Liver (tissue), 8 donors: ENCODE measurements at regions not wholly inside any gene's neighbourhood (a gene's known extent, or its start where the extent isn't known, plus 50 kb on each side); places are given as distances from the start of the nearest gene placed in this dataset.

Source experiments
- DNase-seq: peaks from one replicate; pipeline ENCODE4 v3.0.0-alpha.2; 2017; ENCODE audit warnings: low spot score
- H3K27ac ChIP-seq, 2 donors: one replicate each; pipeline ENCODE4 v1.7.0; 2013; ENCODE audit warnings: inconsistent platforms in 2 of 2, low read length in 2 of 2, control low read depth in 1 of 2, low read depth in 1 of 2, mild to moderate bottlenecking in 1 of 2
- H3K27me3 ChIP-seq, 4 donors: one replicate each; pipeline versions ENCODE4 v1.6.1 to v1.7.0; 2013; ENCODE audit warnings: low read length in 3 of 4, inconsistent platforms in 1 of 4, mild to moderate bottlenecking in 1 of 4, moderate library complexity in 1 of 4; ENCODE audit not compliant: control insufficient read depth in 4 of 4, insufficient read depth in 4 of 4
- H3K36me3 ChIP-seq, 4 donors: one replicate each; pipeline versions ENCODE4 v1.6.1 to v1.7.0; 2013; ENCODE audit warnings: low read length in 3 of 4, mild to moderate bottlenecking in 3 of 4, low read depth in 1 of 4, moderate library complexity in 1 of 4; ENCODE audit not compliant: control insufficient read depth in 4 of 4, insufficient read depth in 3 of 4
- H3K4me1 ChIP-seq, 4 donors: one replicate each; pipeline versions ENCODE4 v1.6.1 to v1.7.0; 2013; ENCODE audit warnings: low read length in 3 of 4, mild to moderate bottlenecking in 3 of 4, moderate library complexity in 1 of 4; ENCODE audit not compliant: control insufficient read depth in 4 of 4, insufficient read depth in 4 of 4
- H3K4me3 ChIP-seq, 3 donors: one replicate each; pipeline versions ENCODE4 v1.6.1 to v1.7.0; 2013; ENCODE audit warnings: low read length in 3 of 3, control low read depth in 1 of 3, low read depth in 1 of 3, mild to moderate bottlenecking in 1 of 3
- H3K9ac ChIP-seq, 2 donors: one replicate each; pipeline ENCODE4 v1.7.0; 2013; ENCODE audit warnings: low read length in 2 of 2, mild to moderate bottlenecking in 2 of 2, moderate library complexity in 2 of 2, control low read depth in 1 of 2, low read depth in 1 of 2
- H3K9me3 ChIP-seq, 4 donors: one replicate each; pipeline versions ENCODE4 v1.6.1 to v1.7.0; 2013; ENCODE audit warnings: low read length in 3 of 4; ENCODE audit not compliant: control insufficient read depth in 4 of 4
- ATF3 ChIP-seq: IDR thresholded peaks from 2 replicates; pipeline ENCODE4 v1.6.1; 2016; ENCODE audit warnings: antibody characterized with exemption
- CTCF ChIP-seq: fragments of 150-350 bp; IDR thresholded peaks from 2 replicates; pipeline ENCODE4 v1.5.1; 2017; ENCODE audit warnings: improper control_type of control experiment, low read depth, low read length; ENCODE audit not compliant: missing input control
- EGR1 ChIP-seq, 2 donors: IDR thresholded peaks; 2 replicates each; pipeline ENCODE4 v1.6.1; 2016 to 2018; ENCODE audit warnings: antibody characterized with exemption in 2 of 2, low read depth in 2 of 2
- FOXA1 ChIP-seq: IDR thresholded peaks from 2 replicates; pipeline ENCODE4 v1.6.1; 2016; ENCODE audit warnings: antibody characterized with exemption
- FOXA2 ChIP-seq: IDR thresholded peaks from 2 replicates; pipeline ENCODE4 v1.6.1; 2016; ENCODE audit warnings: antibody characterized with exemption
- GABPA ChIP-seq, 2 donors: IDR thresholded peaks in 1 of 2; conservative IDR thresholded peaks in 1 of 2; 2 replicates each; pipeline ENCODE4 v1.6.1; 2016; ENCODE audit warnings: antibody characterized with exemption in 2 of 2, mild to moderate bottlenecking in 1 of 2, moderate library complexity in 1 of 2
- HNF4A ChIP-seq, 2 donors: conservative IDR thresholded peaks; 2 replicates each; pipeline ENCODE4 v1.6.1; 2016; ENCODE audit warnings: antibody characterized with exemption in 2 of 2, mild to moderate bottlenecking in 2 of 2
- HNF4G ChIP-seq: IDR thresholded peaks from 2 replicates; pipeline ENCODE4 v1.6.1; 2016; ENCODE audit warnings: antibody characterized with exemption
- JUND ChIP-seq, 2 donors: IDR thresholded peaks; 2 replicates each; pipeline ENCODE4 v1.6.1; 2016; ENCODE audit warnings: antibody characterized with exemption in 2 of 2
- NR2F2 ChIP-seq: IDR thresholded peaks from 2 replicates; pipeline ENCODE4 v1.6.1; 2016; ENCODE audit warnings: antibody characterized with exemption
- RAD21 ChIP-seq, 2 donors: IDR thresholded peaks; 2 replicates each; pipeline ENCODE4 v1.6.1; 2016; ENCODE audit warnings: antibody characterized with exemption in 2 of 2, mild to moderate bottlenecking in 2 of 2
- REST ChIP-seq: IDR thresholded peaks from 2 replicates; pipeline ENCODE4 v1.6.1; 2016; ENCODE audit warnings: antibody characterized with exemption, mild to moderate bottlenecking
- RXRA ChIP-seq, 2 donors: IDR thresholded peaks; 2 replicates each; pipeline ENCODE4 v1.6.1; 2017 to 2018; ENCODE audit warnings: antibody characterized with exemption in 2 of 2, mild to moderate bottlenecking in 1 of 2
- SP1 ChIP-seq: IDR thresholded peaks from 2 replicates; pipeline ENCODE4 v1.6.1; 2018; ENCODE audit warnings: antibody characterized with exemption, mild to moderate bottlenecking
- TAF1 ChIP-seq: conservative IDR thresholded peaks from 2 replicates; pipeline ENCODE4 v1.6.1; 2016; ENCODE audit warnings: antibody characterized with exemption, mild to moderate bottlenecking
- YY1 ChIP-seq: IDR thresholded peaks from 2 replicates; pipeline ENCODE4 v1.6.1; 2016; ENCODE audit warnings: antibody characterized with exemption, mild to moderate bottlenecking
- WGBS: extraction: QIAGEN DNeasy Blood & Tissue Kit; methylation state at CpG from one replicate; pipeline ENCODE4 v1.1.7; 2013; 5-methylcytosine and 5-hydroxymethylcytosine counted together
- TF ChIP-seq, protein P1 (sequence below): IDR thresholded peaks from 2 replicates; pipeline ENCODE4 v1.6.1; 2016; ENCODE audit warnings: antibody characterized with exemption
- TF ChIP-seq, protein P2 (sequence below): IDR thresholded peaks from 2 replicates; pipeline ENCODE4 v1.6.1; 2016; ENCODE audit warnings: antibody characterized with exemption
- donor health status: healthy.
- donor health status: healthy.
- donor health status: healthy.
- donor health status: healthy.
- donor health status: healthy.

DNA sequence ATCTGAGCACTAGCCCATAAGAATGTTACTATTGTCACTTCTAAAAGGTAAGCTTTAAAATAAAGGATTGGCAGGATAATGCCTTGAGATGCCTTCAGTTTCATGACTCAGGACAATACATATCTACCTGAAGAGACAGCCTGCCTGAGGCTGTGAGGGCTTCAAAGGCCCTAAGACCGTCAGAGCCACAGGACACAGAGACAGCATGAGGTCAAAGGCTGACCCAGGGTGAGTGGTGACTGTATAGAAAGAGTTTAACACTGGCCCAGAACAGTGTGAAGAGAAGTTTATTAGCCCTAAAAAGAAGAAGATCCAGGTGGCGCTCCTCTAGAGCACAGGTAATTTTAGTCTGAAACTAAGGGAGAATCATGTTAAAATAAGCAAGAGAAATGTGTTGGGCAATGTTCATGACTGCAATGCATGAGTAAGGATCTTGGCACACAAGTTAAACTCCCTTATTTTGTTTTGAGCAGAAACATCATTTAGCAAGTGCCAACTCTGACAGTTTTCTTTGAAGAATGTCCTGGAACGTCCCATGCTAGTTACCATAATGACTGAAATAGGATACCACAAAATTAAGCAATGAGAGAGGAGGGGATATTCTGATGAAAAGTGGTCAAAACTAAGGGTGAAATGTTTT, 78.1 kb upstream of the FAM110C start:
- Histone ChIP-seq H3K9me3 (no peaks in the 10 kb centered on the region), H3K9ac (no peak overlapping the region), H3K36me3 (no peaks in the 10 kb centered on the region), H3K27me3 (no peaks in the 10 kb centered on the region), H3K4me1 (no peaks in the 10 kb centered on the region), H3K4me3 (no peak overlapping the region), H3K27ac (no peak overlapping the region)
- TF ChIP-seq GABPA (IDR thresholded peaks at IDR 0.05 in 1 of 2, conservative IDR thresholded peaks at IDR 0.05 in 1 of 2), result no peak
- TF ChIP-seq, protein P1, sequence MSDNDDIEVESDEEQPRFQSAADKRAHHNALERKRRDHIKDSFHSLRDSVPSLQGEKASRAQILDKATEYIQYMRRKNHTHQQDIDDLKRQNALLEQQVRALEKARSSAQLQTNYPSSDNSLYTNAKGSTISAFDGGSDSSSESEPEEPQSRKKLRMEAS, result no peak
- TF ChIP-seq, protein P2, sequence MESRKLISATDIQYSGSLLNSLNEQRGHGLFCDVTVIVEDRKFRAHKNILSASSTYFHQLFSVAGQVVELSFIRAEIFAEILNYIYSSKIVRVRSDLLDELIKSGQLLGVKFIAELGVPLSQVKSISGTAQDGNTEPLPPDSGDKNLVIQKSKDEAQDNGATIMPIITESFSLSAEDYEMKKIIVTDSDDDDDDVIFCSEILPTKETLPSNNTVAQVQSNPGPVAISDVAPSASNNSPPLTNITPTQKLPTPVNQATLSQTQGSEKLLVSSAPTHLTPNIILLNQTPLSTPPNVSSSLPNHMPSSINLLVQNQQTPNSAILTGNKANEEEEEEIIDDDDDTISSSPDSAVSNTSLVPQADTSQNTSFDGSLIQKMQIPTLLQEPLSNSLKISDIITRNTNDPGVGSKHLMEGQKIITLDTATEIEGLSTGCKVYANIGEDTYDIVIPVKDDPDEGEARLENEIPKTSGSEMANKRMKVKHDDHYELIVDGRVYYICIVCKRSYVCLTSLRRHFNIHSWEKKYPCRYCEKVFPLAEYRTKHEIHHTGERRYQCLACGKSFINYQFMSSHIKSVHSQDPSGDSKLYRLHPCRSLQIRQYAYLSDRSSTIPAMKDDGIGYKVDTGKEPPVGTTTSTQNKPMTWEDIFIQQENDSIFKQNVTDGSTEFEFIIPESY, result no peak
- no peak for TF ChIP-seq TAF1
- no peak for TF ChIP-seq JUND (IDR thresholded peaks at IDR 0.05)
- TF ChIP-seq YY1, result no peak
- TF ChIP-seq HNF4G, result no peak
- no peak for TF ChIP-seq FOXA2
- no peak for TF ChIP-seq NR2F2
- TF ChIP-seq RXRA (IDR thresholded peaks at IDR 0.05), result no peak
- WGBS, result 73% methylated on average over 3 of the region's 3 CpGs
- DNase-seq, result no peak

GRCh38 chr2:116953-117352, 70.6 kb upstream of the FAM110C start:
- Histone ChIP-seq H3K27ac (no peak overlapping the region), H3K4me1 (no peaks in the 10 kb centered on the region), H3K9ac (no peak overlapping the region), H3K27me3 (no peaks in the 10 kb centered on the region), H3K36me3 (no peaks in the 10 kb centered on the region), H3K9me3 (no peaks in the 10 kb centered on the region), H3K4me3 (no peak overlapping the region)
- TF ChIP-seq JUND (IDR thresholded peaks at IDR 0.05) (no peak), HNF4G (no peak), FOXA2 (no peak), RAD21 (IDR thresholded peaks at IDR 0.05) (no peak), ATF3 (no peak), SP1 (no peak), CTCF (no peak), TAF1 (no peak), GABPA (IDR thresholded peaks at IDR 0.05 in 1 of 2, conservative IDR thresholded peaks at IDR 0.05 in 1 of 2) (no peak), REST (no peak), HNF4A (conservative IDR thresholded peaks at IDR 0.05) (no peak), FOXA1 (no peak), RXRA (IDR thresholded peaks at IDR 0.05) (no peak), YY1 (no peak), NR2F2 (no peak), EGR1 (IDR thresholded peaks at IDR 0.05; ENCODE audit: low read depth in 2 of 2) (no peak)
- TF ChIP-seq, protein P1, result no peak
- TF ChIP-seq, protein P2, result no peak
- no peak for DNase-seq
- WGBS, result 97% methylated on average over 2 of the region's 2 CpGs
